WTC11 (cell line): ENCODE measurements at regions not wholly inside any gene's neighbourhood (a gene's known extent, or its start where the extent isn't known, plus 50 kb on each side); places are given as distances from the start of the nearest gene placed in this dataset.

Experiments used
- ETV6 ChIP-seq: sonication (generic); formaldehyde crosslinking; IDR thresholded peaks from 2 replicates; pipeline ENCODE4 v1.8.1; 2022; ENCODE audit warnings: mild to moderate bottlenecking, missing genetic modification reagents
- FOXP1 ChIP-seq: sonication (generic); formaldehyde crosslinking; IDR thresholded peaks from 2 replicates; pipeline ENCODE4 v1.8.0; 2022; ENCODE audit warnings: missing genetic modification reagents, mild to moderate bottlenecking, moderate library complexity, borderline replicate concordance
- GRHL2 ChIP-seq: fragments of 250-450 bp; sonication (Bioruptor Pico); IDR thresholded peaks from 2 replicates; pipeline ENCODE4 v1.8.0; 2022; ENCODE audit warnings: mild to moderate bottlenecking, moderate library complexity; ENCODE audit not compliant: insufficient replicate concordance, severe bottlenecking
- NR2C2 ChIP-seq: sonication (generic); formaldehyde crosslinking; IDR thresholded peaks from 2 replicates; pipeline ENCODE4 v1.8.0; 2022; ENCODE audit warnings: mild to moderate bottlenecking, missing genetic modification reagents
- TEAD1 ChIP-seq: sonication (generic); formaldehyde crosslinking; IDR thresholded peaks from 2 replicates; pipeline ENCODE4 v1.8.0; 2022; ENCODE audit warnings: mild to moderate bottlenecking, missing genetic modification reagents
- TP53 ChIP-seq: sonication (generic); formaldehyde crosslinking; IDR thresholded peaks from 2 replicates; pipeline ENCODE4 v1.8.1; 2023; ENCODE audit warnings: mild to moderate bottlenecking, missing genetic modification reagents
- ZNF396 ChIP-seq: fragments of 250-450 bp; sonication (Bioruptor Pico); IDR thresholded peaks from 2 replicates; pipeline ENCODE4 v1.8.0; 2021; ENCODE audit warnings: mild to moderate bottlenecking, moderate library complexity, borderline replicate concordance
- TF ChIP-seq, protein P1 (sequence below): fragments of 200-600 bp; IDR thresholded peaks from 2 replicates; pipeline ENCODE4 v1.8.0; 2022; ENCODE audit warnings: antibody characterized with exemption
- TF ChIP-seq, protein P2 (sequence below): sonication (generic); formaldehyde crosslinking; IDR thresholded peaks from 2 replicates; pipeline ENCODE4 v1.8.1; 2022; ENCODE audit warnings: mild to moderate bottlenecking, moderate library complexity, missing genetic modification reagents
- TF ChIP-seq, protein P3 (sequence below): sonication (generic); formaldehyde crosslinking; IDR thresholded peaks from 2 replicates; pipeline ENCODE4 v1.8.1; 2023; ENCODE audit warnings: mild to moderate bottlenecking, missing genetic modification reagents
- TF ChIP-seq, protein P4 (sequence below): sonication (generic); formaldehyde crosslinking; IDR thresholded peaks from 2 replicates; pipeline ENCODE4 v1.8.0; 2023; ENCODE audit warnings: missing genetic modification reagents
- TF ChIP-seq, protein P5 (sequence below): sonication (generic); formaldehyde crosslinking; IDR thresholded peaks from 2 replicates; pipeline ENCODE4 v1.8.1; 2022; ENCODE audit warnings: low read depth, mild to moderate bottlenecking, moderate library complexity, missing genetic modification reagents, borderline replicate concordance

DNA sequence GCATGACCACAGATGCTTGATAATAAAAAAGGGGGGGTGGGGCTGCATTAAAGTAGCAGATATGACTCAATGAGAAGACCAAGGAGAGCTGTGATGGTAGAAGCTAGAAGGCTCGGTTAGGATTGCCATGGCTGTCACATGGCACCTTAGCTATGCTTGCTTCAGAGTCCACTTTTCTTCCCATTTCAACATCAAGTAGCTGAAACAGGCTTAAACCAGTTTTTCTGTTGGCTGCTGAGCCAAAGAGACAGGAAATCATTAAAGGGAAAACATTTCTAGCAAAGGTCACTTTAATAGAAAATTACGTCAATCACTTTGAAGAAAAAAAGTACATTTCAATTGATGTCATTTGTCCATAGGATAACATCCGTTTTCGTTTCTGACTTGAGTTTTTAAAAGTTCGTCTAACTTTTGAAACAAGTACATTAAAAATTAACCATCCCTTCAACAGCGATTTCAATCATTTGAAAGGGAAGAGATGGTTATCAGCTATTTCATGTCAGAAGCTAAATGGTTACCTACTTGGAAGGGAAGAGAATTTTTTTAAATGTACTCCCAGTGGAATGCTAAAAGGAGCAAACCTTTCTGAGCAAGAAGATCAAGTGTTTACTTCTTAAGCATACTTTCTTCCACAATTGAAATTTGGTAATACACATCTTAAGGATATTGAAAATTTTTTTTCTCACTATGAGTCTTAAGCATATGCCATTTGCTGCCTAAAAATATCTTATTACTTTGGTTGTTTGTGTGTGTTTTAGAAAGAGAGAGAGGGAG, 488.1 kb upstream of the PRMT6 start:
- TF ChIP-seq, protein P1, sequence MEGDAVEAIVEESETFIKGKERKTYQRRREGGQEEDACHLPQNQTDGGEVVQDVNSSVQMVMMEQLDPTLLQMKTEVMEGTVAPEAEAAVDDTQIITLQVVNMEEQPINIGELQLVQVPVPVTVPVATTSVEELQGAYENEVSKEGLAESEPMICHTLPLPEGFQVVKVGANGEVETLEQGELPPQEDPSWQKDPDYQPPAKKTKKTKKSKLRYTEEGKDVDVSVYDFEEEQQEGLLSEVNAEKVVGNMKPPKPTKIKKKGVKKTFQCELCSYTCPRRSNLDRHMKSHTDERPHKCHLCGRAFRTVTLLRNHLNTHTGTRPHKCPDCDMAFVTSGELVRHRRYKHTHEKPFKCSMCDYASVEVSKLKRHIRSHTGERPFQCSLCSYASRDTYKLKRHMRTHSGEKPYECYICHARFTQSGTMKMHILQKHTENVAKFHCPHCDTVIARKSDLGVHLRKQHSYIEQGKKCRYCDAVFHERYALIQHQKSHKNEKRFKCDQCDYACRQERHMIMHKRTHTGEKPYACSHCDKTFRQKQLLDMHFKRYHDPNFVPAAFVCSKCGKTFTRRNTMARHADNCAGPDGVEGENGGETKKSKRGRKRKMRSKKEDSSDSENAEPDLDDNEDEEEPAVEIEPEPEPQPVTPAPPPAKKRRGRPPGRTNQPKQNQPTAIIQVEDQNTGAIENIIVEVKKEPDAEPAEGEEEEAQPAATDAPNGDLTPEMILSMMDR: no peak
- TF ChIP-seq ZNF396 (CRISPR knock-in tag) (no peak), TP53 (CRISPR knock-in tag) (no peak), FOXP1 (CRISPR knock-in tag) (no peak), GRHL2 (CRISPR knock-in tag) (no peak), NR2C2 (CRISPR knock-in tag) (no peak), TEAD1 (CRISPR knock-in tag) (no peak), ETV6 (CRISPR knock-in tag) (no peak)
- TF ChIP-seq, protein P2, sequence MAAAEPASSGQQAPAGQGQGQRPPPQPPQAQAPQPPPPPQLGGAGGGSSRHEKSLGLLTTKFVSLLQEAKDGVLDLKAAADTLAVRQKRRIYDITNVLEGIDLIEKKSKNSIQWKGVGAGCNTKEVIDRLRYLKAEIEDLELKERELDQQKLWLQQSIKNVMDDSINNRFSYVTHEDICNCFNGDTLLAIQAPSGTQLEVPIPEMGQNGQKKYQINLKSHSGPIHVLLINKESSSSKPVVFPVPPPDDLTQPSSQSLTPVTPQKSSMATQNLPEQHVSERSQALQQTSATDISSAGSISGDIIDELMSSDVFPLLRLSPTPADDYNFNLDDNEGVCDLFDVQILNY (CRISPR knock-in tag): no peak
- TF ChIP-seq, protein P3, sequence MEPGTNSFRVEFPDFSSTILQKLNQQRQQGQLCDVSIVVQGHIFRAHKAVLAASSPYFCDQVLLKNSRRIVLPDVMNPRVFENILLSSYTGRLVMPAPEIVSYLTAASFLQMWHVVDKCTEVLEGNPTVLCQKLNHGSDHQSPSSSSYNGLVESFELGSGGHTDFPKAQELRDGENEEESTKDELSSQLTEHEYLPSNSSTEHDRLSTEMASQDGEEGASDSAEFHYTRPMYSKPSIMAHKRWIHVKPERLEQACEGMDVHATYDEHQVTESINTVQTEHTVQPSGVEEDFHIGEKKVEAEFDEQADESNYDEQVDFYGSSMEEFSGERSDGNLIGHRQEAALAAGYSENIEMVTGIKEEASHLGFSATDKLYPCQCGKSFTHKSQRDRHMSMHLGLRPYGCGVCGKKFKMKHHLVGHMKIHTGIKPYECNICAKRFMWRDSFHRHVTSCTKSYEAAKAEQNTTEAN (CRISPR knock-in tag): no peak
- TF ChIP-seq, protein P4, sequence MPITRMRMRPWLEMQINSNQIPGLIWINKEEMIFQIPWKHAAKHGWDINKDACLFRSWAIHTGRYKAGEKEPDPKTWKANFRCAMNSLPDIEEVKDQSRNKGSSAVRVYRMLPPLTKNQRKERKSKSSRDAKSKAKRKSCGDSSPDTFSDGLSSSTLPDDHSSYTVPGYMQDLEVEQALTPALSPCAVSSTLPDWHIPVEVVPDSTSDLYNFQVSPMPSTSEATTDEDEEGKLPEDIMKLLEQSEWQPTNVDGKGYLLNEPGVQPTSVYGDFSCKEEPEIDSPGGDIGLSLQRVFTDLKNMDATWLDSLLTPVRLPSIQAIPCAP (CRISPR knock-in tag): no peak
- TF ChIP-seq, protein P5, sequence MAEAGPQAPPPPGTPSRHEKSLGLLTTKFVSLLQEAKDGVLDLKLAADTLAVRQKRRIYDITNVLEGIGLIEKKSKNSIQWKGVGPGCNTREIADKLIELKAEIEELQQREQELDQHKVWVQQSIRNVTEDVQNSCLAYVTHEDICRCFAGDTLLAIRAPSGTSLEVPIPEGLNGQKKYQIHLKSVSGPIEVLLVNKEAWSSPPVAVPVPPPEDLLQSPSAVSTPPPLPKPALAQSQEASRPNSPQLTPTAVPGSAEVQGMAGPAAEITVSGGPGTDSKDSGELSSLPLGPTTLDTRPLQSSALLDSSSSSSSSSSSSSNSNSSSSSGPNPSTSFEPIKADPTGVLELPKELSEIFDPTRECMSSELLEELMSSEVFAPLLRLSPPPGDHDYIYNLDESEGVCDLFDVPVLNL: no peak
